Stomach (tissue), 8 donors: ENCODE measurements at regions not wholly inside any gene's neighbourhood (a gene's known extent, or its start where the extent isn't known, plus 50 kb on each side); places are given as distances from the start of the nearest gene placed in this dataset.

Experiments used
- DNase-seq, 2 donors: peaks; one replicate each; pipeline versions ENCODE4 v3.0.0 to v3.0.0-alpha.2; 2013 to 2019
- H3K27ac ChIP-seq, 5 donors: fragments of 200-600 bp in 4 of 5; sonication (generic) in 4 of 5; one replicate each; pipeline ENCODE4 v1.5.1; 2013 to 2019; ENCODE audit warnings: mild to moderate bottlenecking in 1 of 5, moderate library complexity in 1 of 5
- H3K27me3 ChIP-seq, 3 donors: fragments of 200-600 bp; sonication (generic); one replicate each; pipeline ENCODE4 v1.5.1; 2017 to 2019; ENCODE audit warnings: mixed run types in 1 of 3
- H3K36me3 ChIP-seq, 4 donors: fragments of 200-600 bp; sonication (generic); 1 replicate in 3 of 4; 2 replicates in 1 of 4; pipeline ENCODE4 v1.5.1; 2016 to 2019
- H3K4me1 ChIP-seq, 4 donors: fragments of 200-600 bp; sonication (generic); one replicate each; pipeline ENCODE4 v1.5.1; 2016 to 2019
- H3K4me3 ChIP-seq, 4 donors: fragments of 200-600 bp; sonication (generic) in 3 of 4; one replicate each; pipeline ENCODE4 v1.5.1; 2016 to 2019; ENCODE audit warnings: mild to moderate bottlenecking in 1 of 4
- H3K9me3 ChIP-seq, 4 donors: fragments of 200-600 bp; sonication (generic); one replicate each; pipeline ENCODE4 v1.5.1; 2016 to 2019
- CTCF ChIP-seq, 7 experiments: fragments of 450-650 bp in 4 of 7; fragments of 200-600 bp in 3 of 7; sonication (generic) in 3 of 7; IDR thresholded peaks; one replicate each; pipeline ENCODE4 v1.5.1; 2016 to 2019; ENCODE audit warnings: antibody characterized with exemption in 7 of 7, control low read depth in 2 of 7, mild to moderate bottlenecking in 1 of 7
- EP300 ChIP-seq: sonication (generic); formaldehyde crosslinking; IDR thresholded peaks from one replicate; pipeline ENCODE4 v1.6.1; 2017; ENCODE audit warnings: antibody characterized with exemption
- POLR2A ChIP-seq, 4 donors: fragments of 450-650 bp; IDR thresholded peaks; one replicate each; pipeline ENCODE4 v1.6.1; 2016; ENCODE audit warnings: antibody characterized with exemption in 4 of 4, control low read depth in 2 of 4, mild to moderate bottlenecking in 1 of 4, moderate library complexity in 1 of 4
- POLR2AphosphoS5 ChIP-seq, 3 donors: sonication (generic); formaldehyde crosslinking; IDR thresholded peaks; one replicate each; pipeline ENCODE4 v1.6.1; 2016; ENCODE audit warnings: antibody characterized with exemption in 3 of 3
- WGBS, 5 donors: extraction: QIAGEN DNeasy Blood & Tissue Kit in 3 of 5; methylation state at CpG; one replicate each; pipeline versions ENCODE4 v1.1.5 to v1.1.7; 2013 to 2018; 5-methylcytosine and 5-hydroxymethylcytosine counted together
- intact Hi-C: fragments of 100-400 bp; cut with DNase I; formaldehyde crosslinking; loops from one replicate; pipeline ENCODE4 v1.15.1; 2023; ENCODE audit warnings: low total_unique reads
- donor health status: healthy with polysubstance abuse.
- donor health status: Bipolar disorder and iron deficiency.
- donor health status: healthy.

- Histone ChIP-seq H3K9me3 (no peaks in the 10 kb centered on the region), H3K4me3 (no peak overlapping the region), H3K36me3 (no peaks in the 10 kb centered on the region), H3K27me3 (no peaks in the 10 kb centered on the region), H3K27ac (no peak overlapping the region), H3K4me1 (no peaks in the 10 kb centered on the region)
- TF ChIP-seq POLR2AphosphoS5 (IDR thresholded peaks at IDR 0.05), result no peak
- no peak for TF ChIP-seq POLR2A (IDR thresholded peaks at IDR 0.05)
- TF ChIP-seq EP300, result no peak
- TF ChIP-seq CTCF (IDR thresholded peaks at IDR 0.05), result no peak
- 70 to 85% (median 82%) methylated on average over 1 of the region's 1 CpG for WGBS, 5 donors
- DNase-seq, result no peak
- intact Hi-C loops, result no loop called here
Observed at GRCh38 chr2:59881218-59881617, 672.2 kb downstream of the BCL11A start.

GRCh38 chr2:59879700-59880131 lies 673.7 kb downstream of the BCL11A start:
- Histone ChIP-seq H3K27me3 (no peaks in the 10 kb centered on the region), H3K4me3 (no peak overlapping the region), H3K4me1 (no peaks in the 10 kb centered on the region), H3K9me3 (no peaks in the 10 kb centered on the region), H3K27ac (no peak overlapping the region), H3K36me3 (no peaks in the 10 kb centered on the region)
- TF ChIP-seq POLR2A (IDR thresholded peaks at IDR 0.05) (no peak), POLR2AphosphoS5 (IDR thresholded peaks at IDR 0.05) (no peak), CTCF (IDR thresholded peaks at IDR 0.05) (no peak), EP300 (no peak)
- WGBS, 5 donors, result 68 to 75% (median 74%) methylated on average over 9 of the region's 9 CpGs
- intact Hi-C loops, result no loop called here
- no peak for DNase-seq

- H3K27me3 ChIP-seq, result no peaks in the 10 kb centered on the region
- no peak for TF ChIP-seq EP300
- no peak for TF ChIP-seq CTCF (IDR thresholded peaks at IDR 0.05)
- no peak for TF ChIP-seq POLR2AphosphoS5 (IDR thresholded peaks at IDR 0.05)
- no peak overlapping the region for H3K27ac ChIP-seq
- no peaks in the 10 kb centered on the region for H3K9me3 ChIP-seq
- intact Hi-C loops, result no loop called here
- WGBS, 5 donors, result 77 to 94% (median 83%) methylated on average over 5 of the region's 5 CpGs
- H3K4me1 ChIP-seq, result no peaks in the 10 kb centered on the region
- no peak overlapping the region for H3K4me3 ChIP-seq
- H3K36me3 ChIP-seq, result no peaks in the 10 kb centered on the region
- no peak for DNase-seq
Observed at GRCh38 chr2:59875836-59876235, 677.6 kb downstream of the BCL11A start.

GRCh38 chr2:59874971-59875755 lies 678.3 kb downstream of the BCL11A start:
- no peak for TF ChIP-seq POLR2A (IDR thresholded peaks at IDR 0.05)
- TF ChIP-seq POLR2AphosphoS5 (IDR thresholded peaks at IDR 0.05), result no peak
- WGBS, 5 donors, result 71 to 81% (median 74%) methylated on average over 2 of the region's 2 CpGs
- no peaks in the 10 kb centered on the region for H3K4me1 ChIP-seq
- H3K4me3 ChIP-seq, result no peak overlapping the region
- intact Hi-C loops, result no loop called here
- no peaks in the 10 kb centered on the region for H3K9me3 ChIP-seq
- DNase-seq, result no peak
- H3K27me3 ChIP-seq, result no peaks in the 10 kb centered on the region
- H3K36me3 ChIP-seq, result no peaks in the 10 kb centered on the region
- no peak overlapping the region for H3K27ac ChIP-seq

- TF ChIP-seq EP300 (no peak), POLR2A (IDR thresholded peaks at IDR 0.05) (no peak), POLR2AphosphoS5 (IDR thresholded peaks at IDR 0.05) (no peak), CTCF (IDR thresholded peaks at IDR 0.05) (no peak)
- no peak overlapping the region for H3K27ac ChIP-seq
- WGBS, 5 donors, result 80 to 88% (median 82%) methylated on average over 7 of the region's 7 CpGs
- no peaks in the 10 kb centered on the region for H3K27me3 ChIP-seq
- H3K4me3 ChIP-seq, result no peak overlapping the region
- DNase-seq, result no peak
- H3K9me3 ChIP-seq, result no peaks in the 10 kb centered on the region
- H3K36me3 ChIP-seq, result no peaks in the 10 kb centered on the region
- intact Hi-C loops, result no loop called here
- no peaks in the 10 kb centered on the region for H3K4me1 ChIP-seq
Observed at GRCh38 chr2:59874361-59874760, 679.1 kb downstream of the BCL11A start.
